H1 (cell line): ENCODE measurements at regions not wholly inside any gene's neighbourhood (a gene's known extent, or its start where the extent isn't known, plus 50 kb on each side); places are given as distances from the start of the nearest gene placed in this dataset.
"Not testable (repeated sequence)": the region's sequence is repeated elsewhere in the genome, so short reads cannot be mapped to it uniquely, and the experiment has no call there.

Source experiments
- CHD2 ChIP-seq: IDR thresholded peaks from 2 replicates; pipeline ENCODE4 v1.6.1; 2012; ENCODE audit warnings: low read length, improper control_type of control experiment
- CTCF ChIP-seq, 3 experiments: IDR thresholded peaks; 1 replicate in 2 of 3; 2 replicates in 1 of 3; pipeline versions ENCODE4 v1.5.1 to v1.6.1; 2011; ENCODE audit warnings: low read length in 3 of 3, mild to moderate bottlenecking in 3 of 3, inconsistent platforms in 2 of 3, low read depth in 1 of 3, moderate library complexity in 1 of 3; ENCODE audit not compliant: insufficient read depth in 1 of 3; ENCODE audit errors: control extremely low read depth in 1 of 3
- EP300 ChIP-seq, 2 experiments: IDR thresholded peaks; 1 replicate in 1 of 2; 2 replicates in 1 of 2; pipeline ENCODE4 v1.6.1; 2011 to 2012; ENCODE audit warnings: low read depth in 2 of 2, low read length in 2 of 2, mild to moderate bottlenecking in 2 of 2, borderline replicate concordance in 1 of 2, inconsistent platforms in 1 of 2, moderate library complexity in 1 of 2
- POLR2A ChIP-seq, 2 experiments: IDR thresholded peaks; 1 replicate in 1 of 2; 2 replicates in 1 of 2; pipeline ENCODE4 v1.6.1; 2011; ENCODE audit warnings: low read depth in 2 of 2, low read length in 2 of 2, mild to moderate bottlenecking in 2 of 2; ENCODE audit errors: control extremely low read depth in 1 of 2

- not testable (repeated sequence) for TF ChIP-seq CTCF (IDR thresholded peaks at IDR 0.05; ENCODE audit: control extremely low read depth in 1 of 3, insufficient read depth in 1 of 3, low read depth in 1 of 3, low read length in 3 of 3); CHD2; EP300 (IDR thresholded peaks at IDR 0.05; ENCODE audit: borderline replicate concordance in 1 of 2, low read depth in 2 of 2, low read length in 2 of 2); POLR2A (IDR thresholded peaks at IDR 0.05; ENCODE audit: control extremely low read depth in 1 of 2, low read depth in 2 of 2, low read length in 2 of 2)
These were observed 245.6 kb upstream of the RFC3 start for GRCh38 chr13:33572322-33572721.
